Upper lobe of left lung (tissue), 4 donors: ENCODE measurements at regions not wholly inside any gene's neighbourhood (a gene's known extent, or its start where the extent isn't known, plus 50 kb on each side); places are given as distances from the start of the nearest gene placed in this dataset.

Source experiments
- CTCF ChIP-seq, 6 experiments: fragments of 450-650 bp in 4 of 6; fragments of 200-600 bp in 2 of 6; sonication (generic) in 2 of 6; IDR thresholded peaks; one replicate each; pipeline ENCODE4 v1.5.1; 2016 to 2019; ENCODE audit warnings: antibody characterized with exemption in 6 of 6
- EP300 ChIP-seq, 4 donors: sonication (generic); formaldehyde crosslinking; IDR thresholded peaks; one replicate each; pipeline ENCODE4 v1.5.1; 2017; ENCODE audit warnings: antibody characterized with exemption in 4 of 4, control low read depth in 2 of 4
- POLR2A ChIP-seq, 4 donors: fragments of 450-650 bp; IDR thresholded peaks; one replicate each; pipeline ENCODE4 v1.5.1; 2016 to 2017; ENCODE audit warnings: antibody characterized with exemption in 4 of 4, mild to moderate bottlenecking in 2 of 4
- POLR2AphosphoS5 ChIP-seq, 2 donors: sonication (generic); formaldehyde crosslinking; IDR thresholded peaks; one replicate each; pipeline ENCODE4 v1.5.1; 2017; ENCODE audit warnings: antibody characterized with exemption in 2 of 2

DNA sequence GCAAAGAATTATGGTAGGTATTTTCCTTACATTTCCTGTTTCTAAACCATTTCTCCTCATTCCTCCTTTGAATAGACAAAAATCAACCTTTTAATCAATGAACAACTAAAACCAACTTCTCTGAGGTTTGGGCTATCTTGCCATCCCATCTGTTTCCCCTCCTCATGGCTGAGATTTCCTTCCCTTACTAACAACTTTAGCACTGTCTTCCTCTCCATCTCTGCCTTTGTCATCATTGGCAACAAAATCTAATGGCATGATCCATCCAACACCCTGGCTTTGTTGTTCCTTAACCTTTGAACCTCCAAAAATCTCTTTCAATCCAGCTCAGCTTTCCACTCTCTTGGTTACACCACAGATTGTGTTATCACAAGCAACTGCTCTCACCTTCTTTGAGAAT, 95.3 kb upstream of the FAM136A start:
- TF ChIP-seq CTCF (IDR thresholded peaks at IDR 0.05) (no peak), EP300 (IDR thresholded peaks at IDR 0.05) (no peak), POLR2A (IDR thresholded peaks at IDR 0.05) (no peak), POLR2AphosphoS5 (IDR thresholded peaks at IDR 0.05) (no peak)
